Prostate gland (tissue), 2 donors: ENCODE measurements at regions not wholly inside any gene's neighbourhood (a gene's known extent, or its start where the extent isn't known, plus 50 kb on each side); places are given as distances from the start of the nearest gene placed in this dataset.
"Not testable (repeated sequence)": the region's sequence is repeated elsewhere in the genome, so short reads cannot be mapped to it uniquely, and the experiment has no call there.

Experiments
- DNase-seq: peaks from one replicate; pipeline ENCODE4 v3.0.0-alpha.2; 2019; ENCODE audit warnings: low spot score
- H3K27ac ChIP-seq, 2 donors: fragments of 200-600 bp; sonication (generic); 2 replicates each; pipeline ENCODE4 v1.5.1; 2017 to 2019
- H3K27me3 ChIP-seq: fragments of 200-600 bp; sonication (generic); replicated peaks from 2 replicates; pipeline ENCODE4 v1.5.1; 2019; ENCODE audit not compliant: insufficient read depth
- H3K36me3 ChIP-seq, 2 donors: fragments of 200-600 bp; sonication (generic); 1 replicate in 1 of 2; 2 replicates in 1 of 2; pipeline versions ENCODE4 v1.5.1 to v1.8.1; 2017 to 2019
- H3K4me1 ChIP-seq: fragments of 200-600 bp; sonication (generic); replicated peaks from 2 replicates; pipeline ENCODE4 v1.5.1; 2019
- H3K4me3 ChIP-seq, 2 donors: fragments of 200-600 bp; sonication (generic); 2 replicates each; pipeline ENCODE4 v1.5.1; 2017 to 2019
- H3K9me3 ChIP-seq: fragments of 200-600 bp; sonication (generic); 2 replicates; pipeline ENCODE4 v1.5.1; 2017
- POLR2A ChIP-seq: fragments of 450-650 bp; IDR thresholded peaks from one replicate; pipeline ENCODE4 v1.6.1; 2016; ENCODE audit warnings: antibody characterized with exemption, mild to moderate bottlenecking
- POLR2AphosphoS5 ChIP-seq: sonication (generic); formaldehyde crosslinking; IDR thresholded peaks from one replicate; pipeline ENCODE4 v1.6.1; 2017; ENCODE audit warnings: antibody characterized with exemption
- WGBS: methylation state at CpG from one replicate; pipeline ENCODE4 v1.1.5; 2018; 5-methylcytosine and 5-hydroxymethylcytosine counted together
- intact Hi-C: fragments of 100-400 bp; cut with DNase I; formaldehyde crosslinking; loops from one replicate; pipeline ENCODE4 v1.14.2; 2022
- TF ChIP-seq, protein P1 (sequence below), 4 experiments: fragments of 200-600 bp in 2 of 4; fragments of 450-650 bp in 2 of 4; sonication (generic) in 2 of 4; IDR thresholded peaks; 1 replicate in 3 of 4; 2 replicates in 1 of 4; pipeline ENCODE4 v1.5.1; 2016 to 2019; ENCODE audit warnings: antibody characterized with exemption in 4 of 4, mild to moderate bottlenecking in 2 of 4, moderate library complexity in 2 of 4

DNA sequence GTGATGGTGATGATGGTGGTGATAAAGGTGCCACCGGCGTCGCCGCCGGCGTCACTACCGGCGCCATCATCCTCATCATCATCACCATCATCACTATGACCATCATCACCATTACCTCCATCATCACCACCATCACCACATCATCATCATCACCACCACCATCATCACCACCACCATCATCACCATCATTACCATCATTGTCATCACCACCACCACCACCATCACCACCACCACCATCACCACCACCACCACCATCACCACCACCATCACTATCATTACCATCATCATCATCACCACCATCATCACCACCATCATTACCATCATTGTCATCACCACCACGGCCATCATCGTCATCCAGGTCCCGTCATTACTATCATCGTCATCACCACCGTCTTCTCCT lies 179.7 kb downstream of the NPIPB11 start:
- Histone ChIP-seq H3K9me3 (no peaks in the 10 kb centered on the region), H3K4me3 (no peak overlapping the region), H3K4me1 (no peaks in the 10 kb centered on the region), H3K36me3 (no peaks in the 10 kb centered on the region), H3K27me3 (no peaks in the 10 kb centered on the region), H3K27ac (no peak overlapping the region)
- 13% methylated on average over 4 of the region's 13 CpGs for WGBS
- intact Hi-C loops = no loop called here
- DNase-seq = no peak
- TF ChIP-seq POLR2A = no peak
- TF ChIP-seq, protein P1, sequence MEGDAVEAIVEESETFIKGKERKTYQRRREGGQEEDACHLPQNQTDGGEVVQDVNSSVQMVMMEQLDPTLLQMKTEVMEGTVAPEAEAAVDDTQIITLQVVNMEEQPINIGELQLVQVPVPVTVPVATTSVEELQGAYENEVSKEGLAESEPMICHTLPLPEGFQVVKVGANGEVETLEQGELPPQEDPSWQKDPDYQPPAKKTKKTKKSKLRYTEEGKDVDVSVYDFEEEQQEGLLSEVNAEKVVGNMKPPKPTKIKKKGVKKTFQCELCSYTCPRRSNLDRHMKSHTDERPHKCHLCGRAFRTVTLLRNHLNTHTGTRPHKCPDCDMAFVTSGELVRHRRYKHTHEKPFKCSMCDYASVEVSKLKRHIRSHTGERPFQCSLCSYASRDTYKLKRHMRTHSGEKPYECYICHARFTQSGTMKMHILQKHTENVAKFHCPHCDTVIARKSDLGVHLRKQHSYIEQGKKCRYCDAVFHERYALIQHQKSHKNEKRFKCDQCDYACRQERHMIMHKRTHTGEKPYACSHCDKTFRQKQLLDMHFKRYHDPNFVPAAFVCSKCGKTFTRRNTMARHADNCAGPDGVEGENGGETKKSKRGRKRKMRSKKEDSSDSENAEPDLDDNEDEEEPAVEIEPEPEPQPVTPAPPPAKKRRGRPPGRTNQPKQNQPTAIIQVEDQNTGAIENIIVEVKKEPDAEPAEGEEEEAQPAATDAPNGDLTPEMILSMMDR (IDR thresholded peaks at IDR 0.05) = no peak
- no peak for TF ChIP-seq POLR2AphosphoS5

DNA sequence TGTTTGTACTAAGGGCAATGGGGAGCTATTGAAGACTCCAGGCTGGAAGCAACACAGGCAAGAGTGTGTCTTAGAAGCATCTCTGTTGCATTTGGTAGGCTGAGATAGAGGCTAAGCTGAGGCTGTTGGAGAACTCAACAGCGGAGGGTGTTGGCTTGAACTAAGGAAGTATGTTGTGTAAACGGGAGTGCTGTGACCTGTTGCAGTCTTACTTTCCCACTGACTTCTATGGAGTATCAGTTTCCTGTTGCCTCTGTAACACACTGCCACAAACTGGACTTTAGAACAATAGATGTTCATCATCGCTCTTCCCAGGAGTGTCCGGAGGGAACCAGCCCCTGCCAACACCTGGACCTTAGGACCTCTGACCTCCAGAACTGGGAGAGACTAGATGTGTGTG lies 181.8 kb downstream of the NPIPB11 start:
- H3K36me3 ChIP-seq, intact Hi-C loops, H3K27me3 ChIP-seq, H3K27ac ChIP-seq, H3K4me1 ChIP-seq, H3K4me3 ChIP-seq, H3K9me3 ChIP-seq, DNase-seq: not testable (repeated sequence)
- WGBS = 81% methylated on average over 4 of the region's 4 CpGs

DNA sequence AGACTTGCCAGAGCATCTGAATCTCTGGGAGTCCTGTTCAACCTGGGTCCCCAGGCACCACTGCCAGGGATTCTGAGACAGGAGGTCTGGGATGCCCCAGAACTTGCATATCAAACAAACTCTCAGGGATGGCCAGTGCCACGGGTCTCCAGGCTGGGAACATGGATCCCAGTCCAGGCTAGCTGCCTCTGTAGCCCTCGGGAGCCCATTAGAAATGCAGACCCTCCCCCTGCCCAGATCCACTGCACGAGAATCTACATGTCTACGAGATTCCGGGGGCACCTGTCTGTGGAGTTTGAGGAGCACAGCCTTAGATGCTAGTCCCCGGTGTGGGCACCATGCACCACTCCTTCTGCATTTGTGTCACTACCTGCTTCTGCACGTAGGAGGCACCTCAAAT lies 183.9 kb downstream of the NPIPB11 start:
- H3K27ac ChIP-seq, H3K4me3 ChIP-seq, intact Hi-C loops, H3K36me3 ChIP-seq, H3K27me3 ChIP-seq, DNase-seq, H3K9me3 ChIP-seq, H3K4me1 ChIP-seq: not testable (repeated sequence)
- 90% methylated on average over 3 of the region's 7 CpGs for WGBS

DNA sequence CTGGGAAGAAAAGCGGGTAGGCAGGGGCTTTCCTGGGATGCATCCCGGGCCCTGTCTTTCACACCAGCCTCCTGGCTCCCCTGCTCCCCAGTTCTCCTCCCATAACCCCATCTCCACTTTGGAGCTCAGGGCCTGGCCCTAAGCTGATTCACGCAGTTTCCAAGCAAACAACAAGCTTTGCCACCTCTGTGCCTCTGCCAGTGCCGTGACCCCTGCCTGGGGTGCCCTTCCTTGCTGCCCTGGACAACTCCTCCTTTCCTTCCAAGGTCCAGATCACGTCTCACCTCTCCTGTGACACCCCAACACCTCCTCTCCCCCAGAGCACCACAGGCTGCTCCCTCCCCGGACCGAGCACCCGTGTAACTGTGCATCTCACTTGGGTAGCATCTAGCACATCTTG lies 184.5 kb downstream of the NPIPB11 start:
- H3K27ac ChIP-seq, H3K4me1 ChIP-seq, H3K9me3 ChIP-seq, H3K27me3 ChIP-seq, DNase-seq, H3K36me3 ChIP-seq, H3K4me3 ChIP-seq, intact Hi-C loops: not testable (repeated sequence)
- 94% methylated on average over 8 of the region's 8 CpGs for WGBS

DNA sequence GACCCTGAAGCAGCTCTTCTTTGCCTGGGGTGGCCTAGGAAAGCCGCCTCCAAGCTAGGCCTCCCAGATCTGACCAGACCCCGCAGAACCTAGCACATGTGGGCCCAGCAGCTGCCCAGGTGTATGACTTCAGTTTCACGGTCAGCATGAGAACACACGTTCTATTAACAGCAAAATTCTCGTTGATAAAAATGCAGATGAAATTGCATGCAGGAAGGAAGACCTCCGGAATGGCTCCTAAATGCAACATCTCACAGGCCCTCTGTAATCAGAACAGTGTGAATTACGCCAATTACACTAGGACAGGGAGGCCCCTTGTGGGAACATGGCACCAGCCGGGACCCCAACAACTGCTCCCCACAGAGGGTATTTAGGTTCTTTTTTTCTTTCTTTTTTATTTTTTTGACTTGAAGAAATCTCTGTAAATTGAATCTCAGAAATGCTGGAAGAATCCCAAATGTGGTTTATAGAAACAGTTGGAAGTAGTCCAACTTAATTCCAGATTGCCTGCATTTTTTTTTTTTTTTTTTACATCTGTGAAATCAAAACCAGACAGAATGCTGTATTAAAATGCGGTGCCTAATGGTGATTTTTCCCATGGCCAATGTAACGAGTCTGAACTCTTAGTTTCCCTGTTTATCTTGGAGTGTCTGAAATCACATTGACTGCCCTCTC lies 185.1 kb downstream of the NPIPB11 start:
- H3K4me1 ChIP-seq, H3K36me3 ChIP-seq, intact Hi-C loops, H3K4me3 ChIP-seq, H3K27me3 ChIP-seq, H3K27ac ChIP-seq, H3K9me3 ChIP-seq, DNase-seq: not testable (repeated sequence)
- WGBS = 58% methylated on average over 10 of the region's 10 CpGs

DNA sequence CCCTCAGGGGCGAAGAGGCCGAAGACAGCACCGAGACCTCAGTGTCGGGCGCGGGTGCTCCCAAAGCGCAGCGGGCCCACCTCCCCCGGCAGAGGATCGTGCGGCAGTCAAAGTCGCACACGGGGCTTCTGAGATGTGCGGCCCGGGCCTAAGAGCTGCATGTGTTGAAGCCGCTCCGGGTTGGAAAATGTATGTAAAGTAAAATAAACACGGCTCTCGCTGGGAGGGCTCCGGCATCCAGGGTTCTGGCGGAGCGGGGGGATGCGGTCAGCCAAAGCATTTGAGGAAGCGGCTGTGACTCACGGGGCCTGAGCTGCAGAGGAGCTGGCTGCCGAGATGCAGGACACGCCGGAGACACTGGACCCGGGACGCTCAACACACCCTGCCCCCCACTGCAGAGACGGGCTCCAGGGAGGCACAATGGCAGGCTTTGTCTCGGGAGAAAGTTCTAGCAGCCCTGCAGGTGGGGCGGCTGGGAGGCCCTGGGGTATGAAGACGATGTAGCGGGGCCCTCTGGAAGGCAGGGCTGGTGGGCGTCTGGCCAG lies 185.8 kb downstream of the NPIPB11 start:
- H3K4me3 ChIP-seq, H3K9me3 ChIP-seq, H3K27me3 ChIP-seq, intact Hi-C loops, H3K36me3 ChIP-seq, DNase-seq, H3K27ac ChIP-seq, H3K4me1 ChIP-seq: not testable (repeated sequence)
- 53% methylated on average over 14 of the region's 36 CpGs for WGBS

DNA sequence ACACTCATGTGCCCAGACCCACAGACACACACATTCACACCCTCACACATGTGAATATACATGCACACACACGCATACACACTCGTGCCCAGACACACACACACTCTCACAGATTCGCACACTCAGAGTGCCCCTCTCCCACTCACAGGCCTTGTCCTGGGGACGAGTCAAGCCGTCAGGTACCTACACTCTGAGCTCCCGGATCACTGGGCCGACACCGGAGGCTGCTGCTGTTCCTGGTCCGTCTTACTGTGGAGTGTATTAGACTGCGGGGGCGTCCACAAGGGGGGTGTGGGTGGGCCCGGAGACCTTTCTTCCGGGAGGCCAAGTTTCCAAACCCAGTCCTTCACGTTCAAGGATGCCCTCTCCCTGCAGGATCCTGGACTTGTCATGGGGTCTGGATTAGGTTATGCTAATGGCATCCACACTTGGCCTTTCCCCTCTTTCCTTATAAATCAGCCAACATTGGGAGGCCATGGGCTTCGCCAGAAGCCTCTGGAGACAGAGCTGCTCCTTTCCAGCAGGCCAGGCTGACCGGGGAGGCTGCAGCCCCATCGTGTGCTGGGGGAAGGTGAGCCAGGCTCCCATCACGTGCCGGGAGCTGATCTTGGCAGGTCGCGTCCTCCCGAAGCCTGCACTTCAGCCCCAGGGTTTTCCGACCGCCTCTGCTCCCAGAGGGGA lies 186.4 kb downstream of the NPIPB11 start:
- H3K4me1 ChIP-seq, H3K27me3 ChIP-seq, H3K4me3 ChIP-seq, H3K36me3 ChIP-seq, H3K27ac ChIP-seq, DNase-seq, intact Hi-C loops, H3K9me3 ChIP-seq: not testable (repeated sequence)
- WGBS = 81% methylated on average over 24 of the region's 24 CpGs

DNA sequence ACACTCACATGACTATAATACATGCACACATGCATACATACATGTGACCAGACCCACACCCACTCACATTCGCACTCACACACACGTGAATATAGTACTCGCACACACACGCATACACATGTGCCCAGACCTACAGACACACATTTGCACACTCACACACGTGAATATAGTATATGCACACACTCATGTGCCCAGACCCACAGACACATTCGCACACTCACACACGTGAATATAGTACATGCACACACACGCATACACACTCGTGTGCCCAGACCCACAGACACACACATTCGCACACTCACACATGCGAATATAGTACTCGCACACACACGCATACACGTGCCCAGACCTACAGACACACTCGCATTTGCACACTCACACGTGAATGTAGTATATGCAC lies 186.9 kb downstream of the NPIPB11 start:
- H3K27ac ChIP-seq = not testable (repeated sequence)
- WGBS = 97% methylated on average over 16 of the region's 16 CpGs

DNA sequence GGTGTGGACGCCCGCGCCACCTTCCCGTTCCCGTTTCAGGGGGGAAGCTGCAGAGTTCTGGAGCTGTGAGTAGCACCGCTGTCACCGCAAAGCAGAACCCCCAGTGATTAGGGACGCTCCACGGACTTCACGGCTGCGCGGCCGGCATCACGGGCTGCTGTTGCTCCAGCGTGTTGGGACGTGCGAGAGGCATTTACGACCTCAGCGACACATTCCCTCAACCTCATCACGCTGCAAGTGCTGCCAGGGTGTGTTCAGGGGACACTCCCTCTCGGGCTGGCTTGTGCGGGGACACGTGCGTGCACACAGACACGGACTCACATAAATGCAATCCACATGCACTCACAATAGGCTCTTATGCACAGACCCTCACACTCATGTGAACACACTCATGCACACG lies 187.9 kb downstream of the NPIPB11 start:
- H3K27ac ChIP-seq, H3K4me1 ChIP-seq, H3K9me3 ChIP-seq, H3K4me3 ChIP-seq, H3K27me3 ChIP-seq, H3K36me3 ChIP-seq, intact Hi-C loops: not testable (repeated sequence)
- WGBS = 19% methylated on average over 7 of the region's 26 CpGs
- DNase-seq = peak; percentile 26

More for the DNA sequence above, 186.9 kb downstream of the NPIPB11 start:
- DNase-seq, H3K9me3 ChIP-seq, H3K4me3 ChIP-seq, H3K36me3 ChIP-seq, H3K27me3 ChIP-seq, H3K4me1 ChIP-seq, intact Hi-C loops: not testable (repeated sequence)

DNA sequence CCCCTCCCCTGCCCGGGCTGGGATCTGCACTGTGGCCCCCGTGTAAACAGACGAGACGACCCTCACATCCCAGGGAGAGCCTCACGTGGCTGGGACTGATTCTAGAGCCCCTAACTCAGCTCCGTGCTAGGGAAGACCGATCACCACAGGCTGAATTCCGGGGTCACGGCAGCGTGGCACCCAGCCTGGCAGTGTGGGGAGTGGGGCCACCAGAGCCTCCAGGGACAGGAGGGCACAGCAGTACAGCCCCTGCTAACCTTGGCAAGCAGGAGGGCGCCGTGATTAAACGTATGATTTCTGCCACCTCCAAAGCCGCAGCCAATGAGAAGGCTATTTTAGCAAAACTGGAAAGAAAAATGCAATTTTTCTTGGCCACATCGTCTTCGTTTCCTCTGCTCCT lies 188.3 kb downstream of the NPIPB11 start:
- H3K36me3 ChIP-seq, H3K9me3 ChIP-seq, intact Hi-C loops, H3K4me3 ChIP-seq, DNase-seq, H3K4me1 ChIP-seq, H3K27ac ChIP-seq, H3K27me3 ChIP-seq: not testable (repeated sequence)
- 56% methylated on average over 8 of the region's 16 CpGs for WGBS

DNA sequence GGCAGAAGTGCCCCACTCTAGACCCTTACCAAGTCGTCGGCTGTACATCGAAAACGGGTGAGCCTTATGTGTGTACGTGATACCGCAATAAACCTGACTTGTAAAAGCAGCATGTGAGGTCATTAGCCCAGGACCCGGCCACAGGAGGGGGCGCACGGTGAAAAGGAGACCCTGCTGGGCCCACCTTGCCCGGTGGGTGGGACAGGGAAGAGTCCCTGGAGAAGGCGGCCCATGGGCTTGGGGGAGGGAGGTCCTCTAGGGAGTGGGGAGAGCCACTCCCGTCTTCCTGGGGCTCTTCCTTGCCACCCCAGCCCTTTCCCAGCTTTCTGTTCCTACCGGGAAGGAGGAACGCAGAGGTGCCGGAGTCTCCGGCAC lies 188.8 kb downstream of the NPIPB11 start:
- WGBS = 63% methylated on average over 12 of the region's 16 CpGs
- DNase-seq, H3K9me3 ChIP-seq, H3K27ac ChIP-seq, intact Hi-C loops, H3K4me1 ChIP-seq, H3K27me3 ChIP-seq, H3K36me3 ChIP-seq, H3K4me3 ChIP-seq: not testable (repeated sequence)
